ENCODE measurements at regions not wholly inside any gene's neighbourhood (a gene's known extent, or its start where the extent isn't known, plus 50 kb on each side); places are given as distances from the start of the nearest gene placed in this dataset.

DNA sequence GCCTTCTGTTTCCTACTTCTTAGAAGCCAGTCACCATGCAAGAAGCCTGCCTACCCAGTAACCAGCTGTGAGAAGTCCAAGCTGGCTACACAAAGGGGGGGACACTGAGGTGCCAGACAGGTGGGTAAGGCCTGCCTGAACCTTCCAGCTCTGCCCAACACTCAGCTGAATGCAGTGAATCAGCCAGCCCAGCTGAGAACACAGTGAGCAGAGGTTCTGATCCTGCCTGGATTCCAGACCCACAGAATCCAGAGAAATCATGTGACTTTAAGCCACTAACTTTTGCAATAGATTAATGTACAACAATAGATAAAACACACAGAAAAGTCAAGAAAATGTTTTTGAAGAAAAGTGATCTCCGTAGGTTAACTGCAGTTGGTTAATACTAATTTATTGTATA lies 151.7 kb downstream of the EFNB2 start:
- H3K4me1 ChIP-seq (ENCODE audit: control insufficient read depth, insufficient read depth, low read length), result no peaks in the 10 kb centered on the region
- no peaks in the 10 kb centered on the region for H3K36me3 ChIP-seq (ENCODE audit: control insufficient read depth, insufficient read depth, low read length, severe bottlenecking)
- no peaks in the 10 kb centered on the region for H3K9me3 ChIP-seq (ENCODE audit: control insufficient read depth, low read length)
- no peak overlapping the region for H3K4me3 ChIP-seq (ENCODE audit: low read length)
- H3K27me3 ChIP-seq (replicated peaks; ENCODE audit: control insufficient read depth, insufficient read depth, low read length), result no peaks in the 10 kb centered on the region
- DNase-seq (ENCODE audit: low read depth), result peak; percentile 9
- H3K9ac ChIP-seq (ENCODE audit: low read length), result no peak overlapping the region

DNA sequence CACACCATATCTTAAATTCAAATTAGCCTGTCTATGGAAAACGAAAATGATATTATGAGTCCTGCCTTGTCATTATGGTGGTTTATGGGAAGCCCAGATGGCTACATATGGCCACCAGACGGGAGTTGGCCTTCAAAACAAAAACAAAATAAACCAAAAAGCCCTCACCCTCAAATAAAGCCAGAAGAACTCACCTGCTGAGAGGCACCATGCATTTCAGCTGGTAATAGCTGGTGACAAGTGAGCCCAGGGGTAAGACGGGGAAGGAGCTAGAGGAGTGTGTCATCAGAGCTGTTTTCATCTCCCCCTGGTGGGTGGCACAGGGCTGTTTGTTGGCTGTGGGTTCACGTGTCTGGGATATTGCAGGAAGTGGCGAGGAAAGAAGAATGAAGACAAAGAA lies 152.9 kb downstream of the EFNB2 start:
- H3K27me3 ChIP-seq (replicated peaks; ENCODE audit: control insufficient read depth, insufficient read depth, low read length), result no peaks in the 10 kb centered on the region
- no peaks in the 10 kb centered on the region for H3K36me3 ChIP-seq (ENCODE audit: control insufficient read depth, insufficient read depth, low read length, severe bottlenecking)
- DNase-seq (ENCODE audit: low read depth), result no peak
- no peak overlapping the region for H3K4me3 ChIP-seq (ENCODE audit: low read length)
- no peaks in the 10 kb centered on the region for H3K9me3 ChIP-seq (ENCODE audit: control insufficient read depth, low read length)
- no peaks in the 10 kb centered on the region for H3K4me1 ChIP-seq (ENCODE audit: control insufficient read depth, insufficient read depth, low read length)
- H3K9ac ChIP-seq (ENCODE audit: low read length), result no peak overlapping the region

DNA sequence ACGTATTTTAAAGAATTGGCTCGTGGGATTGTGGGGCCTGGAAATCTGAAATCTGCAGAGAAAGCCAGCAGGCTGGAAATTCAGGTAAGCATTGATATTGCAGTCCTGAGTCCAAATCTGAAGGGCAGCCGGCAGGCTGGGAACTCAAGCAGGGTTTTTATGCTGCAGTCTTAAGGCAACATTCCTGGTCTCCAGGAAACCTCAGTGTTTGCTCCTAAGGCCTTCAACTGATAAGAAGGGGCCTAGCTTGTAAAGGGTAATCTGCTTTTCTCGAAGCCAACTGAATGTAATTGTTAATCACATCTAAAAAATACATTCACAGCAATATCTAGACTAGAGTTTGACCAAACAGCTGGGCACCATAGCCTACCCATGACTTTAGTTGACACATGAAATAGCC lies 154.4 kb downstream of the EFNB2 start:
- Histone ChIP-seq H3K27me3 (replicated peaks; ENCODE audit: control insufficient read depth, insufficient read depth, low read length) (no peaks in the 10 kb centered on the region), H3K4me3 (ENCODE audit: low read length) (no peak overlapping the region), H3K9me3 (ENCODE audit: control insufficient read depth, low read length) (no peaks in the 10 kb centered on the region), H3K4me1 (ENCODE audit: control insufficient read depth, insufficient read depth, low read length) (peaks cover 6% of the 10 kb centered on the region), H3K36me3 (ENCODE audit: control insufficient read depth, insufficient read depth, low read length, severe bottlenecking) (no peaks in the 10 kb centered on the region), H3K9ac (ENCODE audit: low read length) (no peak overlapping the region)
- DNase-seq (ENCODE audit: low read depth), result no peak

DNA sequence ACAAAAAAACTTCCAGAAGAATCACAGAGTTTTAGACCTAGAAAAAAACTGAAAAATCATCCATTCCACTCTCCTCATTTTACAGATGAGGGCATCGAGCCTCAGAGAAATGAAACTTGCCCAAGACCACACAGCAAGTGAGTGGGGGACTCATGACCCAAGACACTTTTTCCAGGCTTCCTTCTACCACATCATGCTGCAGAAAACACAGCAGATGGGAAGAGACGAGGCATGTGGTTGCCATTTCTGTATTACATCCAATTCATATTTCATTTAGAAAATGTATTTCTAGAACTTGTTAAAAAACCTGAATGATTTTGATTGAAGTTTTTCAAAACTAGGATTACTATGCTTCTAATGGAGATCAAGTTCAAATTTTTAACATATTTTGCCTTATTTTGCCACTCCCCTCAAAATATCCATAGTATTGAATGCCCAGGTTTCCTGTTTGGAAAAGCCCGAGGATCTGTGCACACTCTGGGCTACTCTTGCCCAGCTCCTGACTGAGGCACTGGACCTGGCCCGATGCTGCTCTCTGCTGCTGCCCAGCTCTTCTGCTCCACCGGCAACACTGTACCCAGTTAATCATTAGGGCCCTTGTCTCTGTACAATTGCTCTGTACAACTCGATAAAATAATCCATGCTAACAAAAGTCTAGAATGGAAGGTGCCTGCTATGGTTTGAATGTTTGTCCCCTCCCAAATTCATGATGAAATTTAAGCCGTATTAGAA lies 157.4 kb downstream of the EFNB2 start:
- Histone ChIP-seq H3K27me3 (replicated peaks; ENCODE audit: control insufficient read depth, insufficient read depth, low read length) (no peaks in the 10 kb centered on the region), H3K36me3 (ENCODE audit: control insufficient read depth, insufficient read depth, low read length, severe bottlenecking) (no peaks in the 10 kb centered on the region), H3K4me1 (ENCODE audit: control insufficient read depth, insufficient read depth, low read length) (peaks cover 20% of the 10 kb centered on the region), H3K9me3 (ENCODE audit: control insufficient read depth, low read length) (no peaks in the 10 kb centered on the region), H3K9ac (ENCODE audit: low read length) (no peak overlapping the region), H3K4me3 (ENCODE audit: low read length) (no peak overlapping the region)
- DNase-seq (ENCODE audit: low read depth), result no peak

DNA sequence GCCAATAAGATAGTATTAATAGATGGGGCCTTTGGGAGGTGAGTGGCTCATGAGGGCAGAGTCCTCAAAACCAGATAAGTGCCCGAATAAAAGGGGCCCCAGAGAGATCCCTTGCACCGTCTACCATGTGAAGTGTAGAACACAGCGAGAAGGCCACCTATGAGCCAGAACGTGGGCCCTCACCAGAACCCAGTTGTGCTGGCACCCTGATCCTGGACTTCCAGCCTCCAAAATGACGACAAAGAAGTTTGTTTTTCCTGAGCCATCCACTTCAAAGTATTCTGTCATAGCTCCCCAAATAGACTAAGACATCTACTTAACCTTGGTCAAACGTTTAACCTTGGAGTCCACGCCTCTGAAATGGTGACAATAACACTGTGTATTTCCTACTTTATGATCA lies 158.1 kb downstream of the EFNB2 start:
- peaks cover 26% of the 10 kb centered on the region for H3K4me1 ChIP-seq (ENCODE audit: control insufficient read depth, insufficient read depth, low read length)
- H3K27me3 ChIP-seq (replicated peaks; ENCODE audit: control insufficient read depth, insufficient read depth, low read length), result no peaks in the 10 kb centered on the region
- no peak for DNase-seq (ENCODE audit: low read depth)
- H3K36me3 ChIP-seq (ENCODE audit: control insufficient read depth, insufficient read depth, low read length, severe bottlenecking), result no peaks in the 10 kb centered on the region
- no peak overlapping the region for H3K9ac ChIP-seq (ENCODE audit: low read length)
- H3K4me3 ChIP-seq (ENCODE audit: low read length), result no peak overlapping the region
- H3K9me3 ChIP-seq (ENCODE audit: control insufficient read depth, low read length), result no peaks in the 10 kb centered on the region

DNA sequence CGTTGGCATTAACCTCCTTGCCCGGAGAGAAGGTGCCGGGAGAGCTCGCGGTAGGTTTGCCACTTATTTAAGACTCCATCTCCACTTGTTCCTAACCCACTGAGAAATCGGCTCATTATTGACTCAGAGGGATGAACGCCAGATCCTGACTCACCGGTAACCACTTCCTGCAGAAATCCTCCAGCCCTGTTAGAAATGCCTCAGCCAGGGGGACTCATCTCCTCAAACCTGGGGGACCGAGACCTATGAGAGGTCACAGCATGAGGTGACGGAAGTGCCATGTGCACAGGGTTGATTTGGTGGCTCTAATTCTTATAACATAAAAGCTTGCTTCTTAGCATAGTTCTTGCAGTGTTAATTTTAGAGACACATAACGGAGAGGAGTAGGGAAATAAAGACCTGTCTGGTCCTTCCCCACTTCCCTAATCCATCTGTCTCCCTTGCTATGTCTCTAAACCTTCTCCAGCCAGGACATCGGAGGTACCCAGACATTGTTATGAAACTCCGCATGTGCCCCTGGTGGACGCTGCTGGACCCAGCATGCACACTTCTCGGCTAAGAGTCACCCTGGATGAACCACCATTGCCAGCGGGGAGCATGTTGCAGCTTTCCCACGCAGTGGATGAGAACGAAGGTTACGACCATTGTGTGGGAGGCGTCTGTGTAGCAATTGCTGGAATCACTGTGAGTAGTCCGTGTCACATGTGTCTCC lies 158.9 kb downstream of the EFNB2 start:
- DNase-seq (ENCODE audit: low read depth), result peak; percentile 66
- Histone ChIP-seq H3K9me3 (ENCODE audit: control insufficient read depth, low read length) (no peaks in the 10 kb centered on the region), H3K27me3 (replicated peaks; ENCODE audit: control insufficient read depth, insufficient read depth, low read length) (no peaks in the 10 kb centered on the region), H3K4me1 (ENCODE audit: control insufficient read depth, insufficient read depth, low read length) (peaks cover 29% of the 10 kb centered on the region), H3K36me3 (ENCODE audit: control insufficient read depth, insufficient read depth, low read length, severe bottlenecking) (no peaks in the 10 kb centered on the region), H3K4me3 (ENCODE audit: low read length) (no peak overlapping the region), H3K9ac (ENCODE audit: low read length) (no peak overlapping the region)

DNA sequence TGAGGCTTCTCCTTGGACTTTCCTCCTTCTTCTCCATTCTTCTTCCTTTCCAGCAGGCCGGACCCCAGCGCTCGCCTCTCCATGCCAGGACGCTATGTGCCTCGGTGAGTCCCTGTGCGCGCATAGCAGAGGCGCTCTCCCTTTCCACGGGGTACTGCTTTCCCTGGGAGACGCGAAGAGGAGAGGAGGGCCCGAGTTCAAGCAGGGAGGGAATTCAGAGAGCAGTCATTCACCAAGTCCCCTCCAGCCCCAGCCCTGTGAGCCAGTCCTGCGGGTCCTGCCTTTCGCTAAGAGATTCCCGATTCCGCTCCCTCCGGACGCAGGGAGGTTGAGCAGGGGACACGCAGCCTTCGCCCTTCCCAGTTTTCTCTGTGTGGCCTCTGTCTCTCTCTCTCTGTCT lies 160.4 kb downstream of the EFNB2 start:
- H3K9ac ChIP-seq (ENCODE audit: low read length), result no peak overlapping the region
- no peaks in the 10 kb centered on the region for H3K27me3 ChIP-seq (replicated peaks; ENCODE audit: control insufficient read depth, insufficient read depth, low read length)
- no peak overlapping the region for H3K4me3 ChIP-seq (ENCODE audit: low read length)
- H3K36me3 ChIP-seq (ENCODE audit: control insufficient read depth, insufficient read depth, low read length, severe bottlenecking), result no peaks in the 10 kb centered on the region
- peaks cover 29% of the 10 kb centered on the region for H3K4me1 ChIP-seq (ENCODE audit: control insufficient read depth, insufficient read depth, low read length)
- no peaks in the 10 kb centered on the region for H3K9me3 ChIP-seq (ENCODE audit: control insufficient read depth, low read length)
- DNase-seq (ENCODE audit: low read depth), result no peak

DNA sequence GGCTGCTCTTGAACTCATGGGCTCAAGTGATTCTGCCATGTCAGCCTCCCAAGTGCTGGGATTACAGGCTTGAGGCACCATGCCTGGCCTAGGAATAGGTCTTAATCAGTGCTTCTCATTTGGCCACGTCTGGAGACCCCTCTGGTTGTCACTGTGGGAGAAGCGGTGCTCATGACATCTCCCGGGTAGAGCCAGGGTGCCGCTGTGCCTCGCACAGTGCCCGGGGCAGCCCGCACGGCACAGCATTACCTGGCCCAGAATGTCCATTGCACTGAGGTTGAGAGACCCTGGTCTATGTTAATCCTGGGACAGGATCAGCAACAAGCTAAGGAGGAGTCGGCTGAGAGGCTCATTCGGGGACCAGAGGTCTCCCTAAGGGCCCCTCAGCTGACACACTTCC lies 160.8 kb downstream of the EFNB2 start:
- peaks cover 29% of the 10 kb centered on the region for H3K4me1 ChIP-seq (ENCODE audit: control insufficient read depth, insufficient read depth, low read length)
- no peak for DNase-seq (ENCODE audit: low read depth)
- H3K36me3 ChIP-seq (ENCODE audit: control insufficient read depth, insufficient read depth, low read length, severe bottlenecking), result no peaks in the 10 kb centered on the region
- no peaks in the 10 kb centered on the region for H3K27me3 ChIP-seq (replicated peaks; ENCODE audit: control insufficient read depth, insufficient read depth, low read length)
- H3K4me3 ChIP-seq (ENCODE audit: low read length), result no peak overlapping the region
- H3K9ac ChIP-seq (ENCODE audit: low read length), result no peak overlapping the region
- H3K9me3 ChIP-seq (ENCODE audit: control insufficient read depth, low read length), result no peaks in the 10 kb centered on the region

DNA sequence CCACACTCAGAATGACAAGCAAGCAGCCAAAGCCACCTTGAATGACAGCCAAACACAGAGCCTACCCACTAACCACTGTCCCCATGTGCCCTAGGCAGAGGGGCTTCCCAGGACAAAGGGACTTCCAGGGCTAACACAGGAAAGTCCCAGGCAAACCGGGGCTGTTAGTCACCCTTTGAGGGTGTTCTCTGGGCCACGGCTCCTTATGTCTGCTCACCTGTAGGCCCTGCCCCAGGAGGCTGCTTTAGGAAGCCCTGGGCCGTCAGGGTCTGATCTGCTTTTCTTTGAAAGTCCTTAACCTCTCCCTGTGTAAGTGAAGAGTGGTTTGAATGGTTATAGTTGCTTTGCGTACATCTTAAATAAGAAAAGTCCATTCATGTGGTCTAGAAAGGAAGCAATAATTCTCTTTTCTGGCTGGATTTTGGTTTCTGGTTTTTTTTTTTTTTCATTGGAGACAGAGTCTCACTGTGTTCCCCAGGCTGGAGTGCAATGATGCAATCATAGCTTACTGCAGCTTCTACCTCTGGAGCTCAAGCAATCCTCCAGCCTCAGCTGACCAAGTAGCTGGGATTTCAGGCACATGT lies 161.4 kb downstream of the EFNB2 start:
- no peaks in the 10 kb centered on the region for H3K27me3 ChIP-seq (replicated peaks; ENCODE audit: control insufficient read depth, insufficient read depth, low read length)
- no peaks in the 10 kb centered on the region for H3K36me3 ChIP-seq (ENCODE audit: control insufficient read depth, insufficient read depth, low read length, severe bottlenecking)
- H3K9me3 ChIP-seq (ENCODE audit: control insufficient read depth, low read length), result no peaks in the 10 kb centered on the region
- H3K4me3 ChIP-seq (ENCODE audit: low read length), result no peak overlapping the region
- H3K9ac ChIP-seq (ENCODE audit: low read length), result no peak overlapping the region
- DNase-seq (ENCODE audit: low read depth), result peak; percentile 73
- peaks cover 29% of the 10 kb centered on the region for H3K4me1 ChIP-seq (ENCODE audit: control insufficient read depth, insufficient read depth, low read length)

DNA sequence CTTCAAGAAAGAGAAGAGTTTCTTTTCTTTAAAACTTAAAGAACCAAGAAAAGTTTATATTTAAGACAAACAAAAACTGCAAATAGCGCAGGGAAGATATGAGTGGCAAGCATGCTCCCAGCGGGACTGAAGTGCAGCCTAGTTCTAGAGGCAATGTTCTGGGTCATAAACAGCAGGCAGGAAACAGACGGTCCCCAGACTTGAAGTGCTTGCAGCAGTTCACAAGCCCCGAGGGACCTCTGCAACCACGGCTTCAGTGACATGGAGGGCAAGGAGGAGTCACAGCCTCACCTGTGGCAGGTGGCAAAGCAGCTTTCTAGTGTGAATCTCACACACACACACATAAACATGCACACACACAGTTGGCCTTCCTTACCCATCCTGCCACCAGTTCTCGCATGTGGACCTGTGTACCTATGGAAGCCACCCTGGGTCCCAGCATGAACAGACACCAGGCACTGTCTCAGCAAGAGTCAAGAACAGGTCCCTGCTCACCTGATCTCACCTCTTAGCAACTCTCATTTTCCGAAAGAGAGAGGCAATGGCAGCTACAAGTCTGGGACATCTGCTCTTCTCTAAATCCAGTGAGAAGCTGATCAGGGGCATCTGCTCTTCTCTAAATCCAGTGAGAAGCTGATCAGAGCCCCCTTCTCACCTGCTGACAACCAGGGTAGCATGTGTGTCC lies 162.0 kb downstream of the EFNB2 start:
- Histone ChIP-seq H3K36me3 (ENCODE audit: control insufficient read depth, insufficient read depth, low read length, severe bottlenecking) (no peaks in the 10 kb centered on the region), H3K4me1 (ENCODE audit: control insufficient read depth, insufficient read depth, low read length) (peaks cover 29% of the 10 kb centered on the region), H3K4me3 (ENCODE audit: low read length) (no peak overlapping the region), H3K9ac (ENCODE audit: low read length) (no peak overlapping the region), H3K27me3 (replicated peaks; ENCODE audit: control insufficient read depth, insufficient read depth, low read length) (no peaks in the 10 kb centered on the region), H3K9me3 (ENCODE audit: control insufficient read depth, low read length) (no peaks in the 10 kb centered on the region)
- DNase-seq (ENCODE audit: low read depth), result peak; percentile 43

Data from adipocyte (in vitro differentiated cells).